Neural progenitor cell (in vitro differentiated cells): ENCODE measurements at regions not wholly inside any gene's neighbourhood (a gene's known extent, or its start where the extent isn't known, plus 50 kb on each side); places are given as distances from the start of the nearest gene placed in this dataset.

Experiments
- DNase-seq: peaks from one replicate; pipeline ENCODE4 v3.0.0-alpha.2; 2016; ENCODE audit warnings: low spot score
- H2AFZ ChIP-seq: fragments of 200-600 bp; sonication (generic); replicated peaks from 2 replicates; pipeline ENCODE4 v1.6.1; 2016; ENCODE audit warnings: antibody characterized with exemption
- H3F3A ChIP-seq: fragments of 200-600 bp; sonication (generic); 2 replicates; pipeline ENCODE4 v1.6.1; 2016; ENCODE audit warnings: antibody characterized with exemption, low read depth
- H3K27ac ChIP-seq: fragments of 200-600 bp; sonication (generic); 2 replicates; pipeline ENCODE4 v1.5.1; 2016; ENCODE audit warnings: mild to moderate bottlenecking
- H3K27me3 ChIP-seq: fragments of 200-600 bp; sonication (generic); 2 replicates; pipeline ENCODE4 v1.6.1; 2016; ENCODE audit warnings: mild to moderate bottlenecking, moderate library complexity
- H3K36me3 ChIP-seq: fragments of 200-600 bp; sonication (generic); 2 replicates; pipeline ENCODE4 v1.5.1; 2016
- H3K4me1 ChIP-seq: fragments of 200-600 bp; sonication (generic); 2 replicates; pipeline ENCODE4 v1.6.1; 2016; ENCODE audit warnings: mixed run types
- H3K4me2 ChIP-seq: fragments of 200-600 bp; sonication (generic); 2 replicates; pipeline ENCODE4 v1.6.1; 2016
- H3K4me3 ChIP-seq: fragments of 200-600 bp; sonication (generic); 2 replicates; pipeline ENCODE4 v1.5.1; 2016
- H3K79me2 ChIP-seq: fragments of 200-600 bp; sonication (generic); 2 replicates; pipeline ENCODE4 v1.6.1; 2016; ENCODE audit warnings: low read depth
- H3K9ac ChIP-seq: fragments of 200-600 bp; sonication (generic); 2 replicates; pipeline ENCODE4 v1.6.1; 2016
- H3K9me3 ChIP-seq: fragments of 200-600 bp; sonication (generic); 2 replicates; pipeline ENCODE4 v1.5.1; 2016; ENCODE audit warnings: low read depth
- H4K20me1 ChIP-seq: fragments of 200-600 bp; sonication (generic); 2 replicates; pipeline ENCODE4 v1.6.1; 2016; ENCODE audit warnings: low read depth
- H3K27ac Mint-ChIP-seq: 3 replicates; pipeline ENCODE4 v1.8.0; 2021; ENCODE audit warnings: mixed read lengths
- H3K27me3 Mint-ChIP-seq: 2 replicates; pipeline ENCODE4 v1.8.0; 2022; ENCODE audit warnings: low read depth, mild to moderate bottlenecking, inconsistent platforms, moderate library complexity, mixed read lengths; ENCODE audit not compliant: insufficient read depth
- H3K36me3 Mint-ChIP-seq: 3 replicates; pipeline ENCODE4 v1.8.0; 2021; ENCODE audit warnings: mixed read lengths
- H3K4me1 Mint-ChIP-seq: 3 replicates; pipeline ENCODE4 v1.8.0; 2021; ENCODE audit warnings: mixed read lengths
- H3K4me3 Mint-ChIP-seq: 3 replicates; pipeline ENCODE4 v1.8.0; 2021; ENCODE audit warnings: mild to moderate bottlenecking, moderate library complexity, mixed read lengths
- H3K9me3 Mint-ChIP-seq: 3 replicates; pipeline ENCODE4 v1.8.0; 2020; ENCODE audit warnings: mixed read lengths
- CTCF ChIP-seq: fragments of 200-600 bp; sonication (generic); IDR thresholded peaks from 2 replicates; pipeline ENCODE4 v1.5.1; 2017; ENCODE audit warnings: antibody characterized with exemption, mild to moderate bottlenecking
- EZH2 ChIP-seq: fragments of 200-600 bp; sonication (generic); IDR thresholded peaks from 2 replicates; pipeline ENCODE4 v1.6.1; 2017; ENCODE audit warnings: antibody characterized with exemption, mild to moderate bottlenecking, moderate library complexity
- EZH2phosphoT487 ChIP-seq: fragments of 200-600 bp; sonication (generic); IDR thresholded peaks from 2 replicates; pipeline ENCODE4 v1.6.1; 2017; ENCODE audit warnings: antibody characterized with exemption

GRCh38 chr5:51273021-51273420, 110.2 kb upstream of the ISL1 start:
- Histone ChIP-seq H3K4me2 (no peak overlapping the region), H3F3A (no peaks in the 10 kb centered on the region), H3K79me2 (no peaks in the 10 kb centered on the region), H4K20me1 (no peaks in the 10 kb centered on the region), H3K27me3 (no peaks in the 10 kb centered on the region), H2AFZ (no peak overlapping the region), H3K27ac (no peak overlapping the region), H3K36me3 (no peaks in the 10 kb centered on the region), H3K4me3 (no peak overlapping the region), H3K9ac (no peak overlapping the region), H3K4me1 (peaks cover 28% of the 10 kb centered on the region), H3K9me3 (no peaks in the 10 kb centered on the region)
- Mint-ChIP-seq H3K9me3 (no peaks in the 10 kb centered on the region), H3K27ac (no peak overlapping the region), H3K27me3 (no peaks in the 10 kb centered on the region), H3K36me3 (no peaks in the 10 kb centered on the region), H3K4me1 (peaks cover 16% of the 10 kb centered on the region), H3K4me3 (no peak overlapping the region)
- no peak for TF ChIP-seq CTCF
- TF ChIP-seq EZH2, result no peak
- no peak for TF ChIP-seq EZH2phosphoT487
- peak; percentile 26 for DNase-seq

- Histone ChIP-seq H2AFZ (no peak overlapping the region), H3K9ac (no peak overlapping the region), H3K4me3 (no peak overlapping the region), H3K9me3 (no peaks in the 10 kb centered on the region), H3K4me1 (peaks cover 35% of the 10 kb centered on the region), H3K36me3 (no peaks in the 10 kb centered on the region), H3F3A (no peaks in the 10 kb centered on the region), H4K20me1 (no peaks in the 10 kb centered on the region), H3K27ac (no peak overlapping the region), H3K4me2 (no peak overlapping the region), H3K79me2 (no peaks in the 10 kb centered on the region), H3K27me3 (no peaks in the 10 kb centered on the region)
- no peak for TF ChIP-seq CTCF
- TF ChIP-seq EZH2, result no peak
- TF ChIP-seq EZH2phosphoT487, result no peak
- peaks cover 23% of the 10 kb centered on the region for H3K4me1 Mint-ChIP-seq
- no peaks in the 10 kb centered on the region for H3K27me3 Mint-ChIP-seq
- H3K36me3 Mint-ChIP-seq, result no peaks in the 10 kb centered on the region
- no peak for DNase-seq
- H3K9me3 Mint-ChIP-seq, result no peaks in the 10 kb centered on the region
- H3K27ac Mint-ChIP-seq, result no peak overlapping the region
- H3K4me3 Mint-ChIP-seq, result no peak overlapping the region
Measured at GRCh38 chr5:51273871-51274270, 109.4 kb upstream of the ISL1 start.

- Histone ChIP-seq H3K27me3 (no peaks in the 10 kb centered on the region), H3K9ac (no peak overlapping the region), H3F3A (no peaks in the 10 kb centered on the region), H3K4me2 (no peak overlapping the region), H2AFZ (no peak overlapping the region), H3K4me1 (peaks cover 45% of the 10 kb centered on the region), H3K9me3 (no peaks in the 10 kb centered on the region), H3K36me3 (no peaks in the 10 kb centered on the region), H4K20me1 (no peaks in the 10 kb centered on the region), H3K79me2 (no peaks in the 10 kb centered on the region), H3K4me3 (no peak overlapping the region), H3K27ac (no peak overlapping the region)
- no peak overlapping the region for H3K27ac Mint-ChIP-seq
- H3K27me3 Mint-ChIP-seq, result no peaks in the 10 kb centered on the region
- TF ChIP-seq CTCF (no peak), EZH2phosphoT487 (no peak), EZH2 (no peak)
- no peaks in the 10 kb centered on the region for H3K9me3 Mint-ChIP-seq
- DNase-seq, result no peak
- no peaks in the 10 kb centered on the region for H3K36me3 Mint-ChIP-seq
- H3K4me1 Mint-ChIP-seq, result peaks cover 26% of the 10 kb centered on the region
- H3K4me3 Mint-ChIP-seq, result no peak overlapping the region
Measured at GRCh38 chr5:51275428-51275827, 107.8 kb upstream of the ISL1 start.

- Histone ChIP-seq H3K27ac (no peak overlapping the region), H3K9ac (no peak overlapping the region), H4K20me1 (no peaks in the 10 kb centered on the region), H3K36me3 (no peaks in the 10 kb centered on the region), H3K4me3 (no peak overlapping the region), H2AFZ (no peak overlapping the region), H3K4me2 (no peak overlapping the region), H3K9me3 (no peaks in the 10 kb centered on the region), H3F3A (no peaks in the 10 kb centered on the region), H3K4me1 (peaks cover 39% of the 10 kb centered on the region), H3K79me2 (no peaks in the 10 kb centered on the region), H3K27me3 (no peaks in the 10 kb centered on the region)
- Mint-ChIP-seq H3K4me3 (no peak overlapping the region), H3K27ac (no peak overlapping the region), H3K4me1 (peaks cover 21% of the 10 kb centered on the region), H3K27me3 (no peaks in the 10 kb centered on the region), H3K9me3 (no peaks in the 10 kb centered on the region), H3K36me3 (no peaks in the 10 kb centered on the region)
- DNase-seq, result no peak
- no peak for TF ChIP-seq EZH2phosphoT487
Measured at GRCh38 chr5:51276250-51276649, 107.0 kb upstream of the ISL1 start.
